Ascending aorta (tissue), 2 donors: ENCODE measurements at regions not wholly inside any gene's neighbourhood (a gene's known extent, or its start where the extent isn't known, plus 50 kb on each side); places are given as distances from the start of the nearest gene placed in this dataset.
"Not testable (repeated sequence)": the region's sequence is repeated elsewhere in the genome, so short reads cannot be mapped to it uniquely, and the experiment has no call there.

Source experiments
- DNase-seq, 2 donors: peaks; one replicate each; pipeline ENCODE4 v3.0.0-alpha.2; 2019; ENCODE audit warnings: low spot score in 2 of 2
- H3K27ac ChIP-seq, 2 donors: fragments of 200-600 bp; sonication (generic); one replicate each; pipeline ENCODE4 v1.5.1; 2016 to 2017; ENCODE audit warnings: mild to moderate bottlenecking in 1 of 2
- H3K27me3 ChIP-seq: fragments of 200-600 bp; sonication (generic); one replicate; pipeline ENCODE4 v1.5.1; 2017
- H3K36me3 ChIP-seq, 2 donors: fragments of 200-600 bp; sonication (generic); one replicate each; pipeline ENCODE4 v1.5.1; 2016
- H3K4me1 ChIP-seq, 2 donors: fragments of 200-600 bp; sonication (generic); one replicate each; pipeline ENCODE4 v1.5.1; 2016 to 2017; ENCODE audit warnings: mild to moderate bottlenecking in 1 of 2
- H3K4me3 ChIP-seq, 2 donors: fragments of 200-600 bp; sonication (generic); one replicate each; pipeline ENCODE4 v1.5.1; 2016 to 2017; ENCODE audit warnings: mild to moderate bottlenecking in 1 of 2
- H3K9me3 ChIP-seq, 2 donors: fragments of 200-600 bp; sonication (generic); one replicate each; pipeline ENCODE4 v1.5.1; 2016
- intact Hi-C: fragments of 100-400 bp; cut with DNase I; formaldehyde crosslinking; loops from one replicate; pipeline ENCODE4 v1.15.1; 2023

- H3K27ac ChIP-seq, H3K4me1 ChIP-seq, H3K9me3 ChIP-seq, H3K36me3 ChIP-seq, H3K27me3 ChIP-seq, DNase-seq, H3K4me3 ChIP-seq, intact Hi-C loops: not testable (repeated sequence)
These were observed 1171.7 kb downstream of the RPIA start for GRCh38 chr2:89863209-89863608.

GRCh38 chr2:89874810-89875595 lies 1183.5 kb downstream of the RPIA start:
- intact Hi-C loops, H3K4me3 ChIP-seq, H3K36me3 ChIP-seq, H3K4me1 ChIP-seq, H3K27ac ChIP-seq, H3K9me3 ChIP-seq, DNase-seq, H3K27me3 ChIP-seq: not testable (repeated sequence)

- DNase-seq, intact Hi-C loops: not testable (repeated sequence)
These were observed 1185.0 kb downstream of the RPIA start for GRCh38 chr2:89876445-89876844.

GRCh38 chr2:89876878-89877277 lies 1185.4 kb downstream of the RPIA start:
- H3K36me3 ChIP-seq, H3K4me1 ChIP-seq, DNase-seq, H3K4me3 ChIP-seq, H3K27me3 ChIP-seq, H3K27ac ChIP-seq, intact Hi-C loops, H3K9me3 ChIP-seq: not testable (repeated sequence)

More at GRCh38 chr2:89876445-89876844, 1185.0 kb downstream of the RPIA start:
- not testable (repeated sequence) for H3K9me3 ChIP-seq, H3K4me3 ChIP-seq, H3K4me1 ChIP-seq, H3K27me3 ChIP-seq, H3K27ac ChIP-seq, H3K36me3 ChIP-seq

DNA sequence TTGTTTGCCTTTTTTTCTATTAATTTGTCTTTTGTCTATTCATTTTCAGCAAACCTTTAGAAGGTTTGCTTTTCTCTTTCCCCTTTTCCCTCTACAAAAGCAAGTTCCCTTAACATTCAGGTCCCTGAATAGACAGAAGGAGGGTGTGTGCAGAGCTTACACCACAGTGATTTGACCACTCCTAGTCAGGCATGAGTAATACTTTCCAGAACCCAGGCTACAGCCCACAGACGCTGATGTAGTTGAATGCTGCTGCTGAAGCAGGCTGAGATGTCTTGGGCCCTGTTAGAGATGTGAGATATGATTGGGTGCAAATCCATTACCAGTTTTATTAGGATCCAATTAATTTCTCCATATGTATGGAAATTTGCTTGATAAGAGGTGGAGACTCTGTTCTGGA lies 1191.4 kb downstream of the RPIA start:
- H3K27me3 ChIP-seq, H3K36me3 ChIP-seq, DNase-seq, H3K4me3 ChIP-seq, H3K4me1 ChIP-seq, intact Hi-C loops, H3K27ac ChIP-seq, H3K9me3 ChIP-seq: not testable (repeated sequence)

DNA sequence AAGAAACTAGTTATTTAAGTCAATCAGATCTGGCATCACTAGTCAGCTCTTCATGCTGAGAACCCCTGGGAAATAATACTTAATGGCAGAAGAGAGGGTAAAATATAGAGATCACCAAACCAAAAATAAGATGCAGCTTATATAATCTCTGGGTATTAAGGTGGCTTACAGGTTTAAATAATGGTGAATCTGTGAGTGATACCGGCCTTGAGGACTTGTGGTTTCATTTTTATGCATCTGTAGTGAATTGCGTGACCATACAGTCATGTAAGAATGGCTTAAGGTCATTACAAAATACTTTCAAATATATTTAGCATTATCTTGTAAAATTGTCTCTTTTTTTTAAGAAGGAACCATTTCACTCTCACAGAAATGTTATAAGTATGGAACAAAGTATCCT lies 1192.2 kb downstream of the RPIA start:
- H3K27ac ChIP-seq, intact Hi-C loops, DNase-seq, H3K36me3 ChIP-seq, H3K9me3 ChIP-seq, H3K4me1 ChIP-seq, H3K4me3 ChIP-seq, H3K27me3 ChIP-seq: not testable (repeated sequence)

GRCh38 chr2:89885071-89885470 lies 1193.6 kb downstream of the RPIA start:
- intact Hi-C loops, H3K27ac ChIP-seq: not testable (repeated sequence)

GRCh38 chr2:89888693-89889092 lies 1197.2 kb downstream of the RPIA start:
- H3K9me3 ChIP-seq, intact Hi-C loops, H3K36me3 ChIP-seq, H3K27me3 ChIP-seq, DNase-seq, H3K4me3 ChIP-seq, H3K4me1 ChIP-seq, H3K27ac ChIP-seq: not testable (repeated sequence)

More at GRCh38 chr2:89885071-89885470, 1193.6 kb downstream of the RPIA start:
- H3K36me3 ChIP-seq, H3K9me3 ChIP-seq, H3K4me1 ChIP-seq, H3K27me3 ChIP-seq, H3K4me3 ChIP-seq, DNase-seq: not testable (repeated sequence)

GRCh38 chr2:89890185-89890773 lies 1198.8 kb downstream of the RPIA start:
- DNase-seq, H3K9me3 ChIP-seq, intact Hi-C loops, H3K27me3 ChIP-seq, H3K36me3 ChIP-seq, H3K4me1 ChIP-seq, H3K4me3 ChIP-seq, H3K27ac ChIP-seq: not testable (repeated sequence)

DNA sequence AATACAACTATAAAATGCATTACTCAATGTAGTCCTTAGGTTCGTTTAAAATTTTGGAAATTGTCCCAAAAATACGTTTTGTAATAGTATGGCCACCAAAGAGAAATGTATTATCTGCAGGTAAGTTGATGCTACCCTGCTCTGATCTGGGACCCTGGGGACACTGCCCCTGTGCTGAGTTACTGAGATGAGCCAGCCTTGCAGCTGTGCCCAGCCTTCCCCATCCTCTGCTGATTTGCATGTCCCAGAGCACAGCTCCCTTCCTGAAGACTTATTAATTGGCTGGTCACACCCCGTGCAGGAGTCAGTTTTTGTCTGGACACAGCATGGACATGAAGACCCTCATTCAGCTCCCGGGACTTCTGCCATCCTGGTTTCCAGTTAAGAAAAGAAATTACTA lies 1203.5 kb downstream of the RPIA start:
- intact Hi-C loops, H3K27me3 ChIP-seq, H3K36me3 ChIP-seq, H3K4me3 ChIP-seq, H3K9me3 ChIP-seq, DNase-seq, H3K4me1 ChIP-seq, H3K27ac ChIP-seq: not testable (repeated sequence)

GRCh38 chr2:89895629-89896028 lies 1204.2 kb downstream of the RPIA start:
- H3K27me3 ChIP-seq, H3K4me1 ChIP-seq, intact Hi-C loops, H3K4me3 ChIP-seq, H3K27ac ChIP-seq, H3K36me3 ChIP-seq, H3K9me3 ChIP-seq, DNase-seq: not testable (repeated sequence)

GRCh38 chr2:89927018-89927417 lies 1235.5 kb downstream of the RPIA start:
- not testable (repeated sequence) for H3K27ac ChIP-seq

GRCh38 chr2:89935436-89935835 lies 1244.0 kb downstream of the RPIA start:
- DNase-seq, H3K9me3 ChIP-seq, H3K4me1 ChIP-seq, H3K27me3 ChIP-seq, intact Hi-C loops, H3K36me3 ChIP-seq, H3K27ac ChIP-seq, H3K4me3 ChIP-seq: not testable (repeated sequence)

More at GRCh38 chr2:89927018-89927417, 1235.5 kb downstream of the RPIA start:
- H3K36me3 ChIP-seq, H3K4me1 ChIP-seq, DNase-seq, H3K9me3 ChIP-seq, H3K4me3 ChIP-seq, H3K27me3 ChIP-seq, intact Hi-C loops: not testable (repeated sequence)

- H3K27me3 ChIP-seq, intact Hi-C loops, H3K4me3 ChIP-seq, H3K36me3 ChIP-seq, H3K4me1 ChIP-seq, DNase-seq, H3K9me3 ChIP-seq, H3K27ac ChIP-seq: not testable (repeated sequence)
These were observed 1244.5 kb downstream of the RPIA start for GRCh38 chr2:89936011-89936410.

GRCh38 chr2:89936559-89936958 lies 1245.1 kb downstream of the RPIA start:
- H3K9me3 ChIP-seq, H3K4me3 ChIP-seq, H3K36me3 ChIP-seq, H3K4me1 ChIP-seq, H3K27ac ChIP-seq, DNase-seq, H3K27me3 ChIP-seq, intact Hi-C loops: not testable (repeated sequence)
